Vagina (tissue), 2 donors: ENCODE measurements at regions not wholly inside any gene's neighbourhood (a gene's known extent, or its start where the extent isn't known, plus 50 kb on each side); places are given as distances from the start of the nearest gene placed in this dataset.

Experiments
- POLR2A ChIP-seq, 2 donors: fragments of 450-650 bp; IDR thresholded peaks; one replicate each; pipeline ENCODE4 v1.6.1; 2017; ENCODE audit warnings: antibody characterized with exemption in 2 of 2, mild to moderate bottlenecking in 2 of 2, moderate library complexity in 2 of 2
- POLR2AphosphoS5 ChIP-seq, 2 donors: sonication (generic); formaldehyde crosslinking; IDR thresholded peaks; one replicate each; pipeline ENCODE4 v1.9.0; 2017; ENCODE audit warnings: antibody characterized with exemption in 2 of 2, mild to moderate bottlenecking in 2 of 2, low read depth in 1 of 2; ENCODE audit not compliant: insufficient read depth in 1 of 2

DNA sequence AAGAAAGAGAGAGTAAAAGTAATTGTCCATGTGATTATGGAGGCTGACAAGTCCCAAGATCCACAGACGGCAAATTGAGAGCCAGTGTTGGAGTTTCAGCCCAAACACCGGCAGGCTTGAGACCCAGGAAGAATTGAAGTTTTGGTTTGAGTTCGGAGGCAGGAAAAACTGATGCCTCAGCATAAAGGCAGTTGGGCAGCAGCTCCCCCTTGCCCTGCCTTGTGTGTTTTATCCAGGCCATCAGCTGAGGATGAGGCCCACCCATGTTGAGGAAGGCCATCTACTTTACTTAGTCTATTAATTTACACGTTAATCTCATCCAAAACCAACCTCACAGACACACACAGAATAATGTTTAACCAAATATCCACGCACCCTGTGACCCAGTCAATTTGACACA, 64.6 kb upstream of the SERPINE2 start:
- TF ChIP-seq POLR2A (IDR thresholded peaks at IDR 0.05) (no peak), POLR2AphosphoS5 (IDR thresholded peaks at IDR 0.05; ENCODE audit: insufficient read depth in 1 of 2, low read depth in 1 of 2) (no peak)
